K562 (cell line): ENCODE measurements at regions not wholly inside any gene's neighbourhood (a gene's known extent, or its start where the extent isn't known, plus 50 kb on each side); places are given as distances from the start of the nearest gene placed in this dataset.

ENCODE experiments used
- ATAC-seq: fragments of 200-7000 bp; cut with Tn5 transposase; 3 replicates; pipeline ENCODE4 v1.9.1; 2020; ENCODE audit warnings: moderate library complexity
- BruUV-seq: library from RNA; stranded (reverse); fragments of 400-500 nt; replicated peaks from 2 replicates; lab custom pipeline; 2021; lab: Mats Ljungman, UMichigan
- CTCF ChIA-PET: fragments of 300-600 bp; formaldehyde crosslinking; extraction: SDS; loops from one replicate; lab custom pipeline; 2021; ENCODE audit warnings: low intra/inter-chr PET ratio; lab: Yijun Ruan, JAX
- POLR2A ChIA-PET: fragments of 300-600, 350-650 bp; sonication (Branson Sonifier 250); formaldehyde crosslinking; extraction: SDS; loops from one replicate; lab custom pipeline; 2021; ENCODE audit warnings: antibody characterized with exemption, inconsistent platforms; lab: Yijun Ruan, JAX
- DNase-seq, 4 experiments: peaks; one replicate each; pipeline versions ENCODE4 v3.0.0 to v3.0.0-alpha.2; 2011 to 2018; ENCODE audit warnings: low spot score in 3 of 4, mixed read lengths in 3 of 4; ENCODE audit errors: extremely low read depth in 1 of 4
- FAIRE-seq: peaks from 2 replicates; lab custom pipeline; 2011; peaks lifted over from hg19 to GRCh38; lab: Jason Lieb, UNC
- H2AFZ ChIP-seq: 2 replicates; pipeline ENCODE4 v1.6.0; 2011; ENCODE audit warnings: low read depth, low read length, control low read depth, inconsistent platforms
- H3K27ac ChIP-seq: fragments of 200-600 bp; 3 replicates; pipeline ENCODE4 v1.8.0; 2011; ENCODE audit warnings: low read depth, mild to moderate bottlenecking, control low read depth, inconsistent platforms, low read length, moderate library complexity, mixed read lengths; ENCODE audit errors: extremely low read depth
- H3K27me3 ChIP-seq, 2 experiments: fragments of 300-600 bp in 1 of 2; 2 replicates in 1 of 2; 3 replicates in 1 of 2; pipeline versions ENCODE4 v1.6.0 to v1.8.0; 2011; ENCODE audit warnings: inconsistent platforms in 2 of 2, low read length in 2 of 2, mild to moderate bottlenecking in 1 of 2, mixed read lengths in 1 of 2, moderate library complexity in 1 of 2; ENCODE audit not compliant: control insufficient read depth in 2 of 2, insufficient read depth in 2 of 2
- H3K36me3 ChIP-seq: fragments of 300-600 bp; 3 replicates; pipeline ENCODE4 v1.8.0; 2011; ENCODE audit warnings: mild to moderate bottlenecking, low read length, inconsistent platforms; ENCODE audit not compliant: control insufficient read depth, insufficient read depth
- H3K4me1 ChIP-seq, 2 experiments: fragments of 200-600 bp in 1 of 2; replicated peaks in 1 of 2; 2 replicates in 1 of 2; 3 replicates in 1 of 2; pipeline versions ENCODE4 v1.5.1 to v1.8.0; 2011; ENCODE audit warnings: inconsistent platforms in 2 of 2, low read length in 2 of 2, mild to moderate bottlenecking in 1 of 2, mixed read lengths in 1 of 2, moderate library complexity in 1 of 2; ENCODE audit not compliant: control insufficient read depth in 2 of 2, insufficient read depth in 2 of 2
- H3K4me2 ChIP-seq: 2 replicates; pipeline ENCODE4 v1.6.1; 2011; ENCODE audit warnings: low read length, control low read depth, inconsistent platforms, mixed read lengths; ENCODE audit not compliant: insufficient read depth
- H3K4me3 ChIP-seq: fragments of 200-600 bp; sonication (generic), shearing (Covaris generic); 2 replicates; pipeline ENCODE4 v1.5.1; 2016; ENCODE audit warnings: control low read depth, inconsistent platforms
- H3K79me2 ChIP-seq: fragments of 200-600 bp; 3 replicates; pipeline ENCODE4 v1.8.0; 2011; ENCODE audit warnings: low read length, inconsistent platforms; ENCODE audit not compliant: control insufficient read depth, insufficient read depth
- H3K9ac ChIP-seq, 2 experiments: 2 replicates each; pipeline versions ENCODE4 v1.6.0 to v1.6.1; 2011; ENCODE audit warnings: low read depth in 2 of 2, low read length in 2 of 2, control low read depth in 1 of 2, inconsistent platforms in 1 of 2, mild to moderate bottlenecking in 1 of 2, mixed read lengths in 1 of 2; ENCODE audit not compliant: insufficient read depth in 1 of 2
- H3K9me1 ChIP-seq: one replicate; pipeline ENCODE4 v1.6.0; 2011; ENCODE audit warnings: inconsistent platforms, mild to moderate bottlenecking, low read length, moderate library complexity; ENCODE audit not compliant: control insufficient read depth, insufficient read depth
- H3K9me3 ChIP-seq: replicated peaks from 2 replicates; pipeline ENCODE4 v1.5.1; 2011; ENCODE audit warnings: low read depth, low read length, inconsistent platforms; ENCODE audit not compliant: control insufficient read depth, insufficient read depth
- H4K20me1 ChIP-seq: replicated peaks from 2 replicates; pipeline ENCODE4 v1.6.1; 2011; ENCODE audit warnings: low read length, inconsistent platforms, mixed read lengths; ENCODE audit not compliant: control insufficient read depth, insufficient read depth
- ASH1L ChIP-seq: fragments of 450-650 bp; IDR thresholded peaks from 2 replicates; pipeline ENCODE4 v1.6.1; 2018; ENCODE audit warnings: borderline replicate concordance, mild to moderate bottlenecking, low read depth; ENCODE audit not compliant: partially characterized antibody
- BRD9 ChIP-seq: fragments of 450-650 bp; IDR thresholded peaks from 2 replicates; pipeline ENCODE4 v1.6.1; 2018; ENCODE audit warnings: low read depth; ENCODE audit not compliant: partially characterized antibody
- GABPB2 ChIP-seq: fragments of 250-450 bp; sonication (Bioruptor Pico); conservative IDR thresholded peaks from 2 replicates; pipeline ENCODE4 v1.5.1; 2021; ENCODE audit warnings: mild to moderate bottlenecking
- GTF3C2 ChIP-seq: IDR thresholded peaks from 3 replicates; pipeline ENCODE4 v1.6.1; 2011; ENCODE audit warnings: borderline replicate concordance, mild to moderate bottlenecking, moderate library complexity; ENCODE audit not compliant: insufficient read length; ENCODE audit errors: extremely low read depth
- JUN ChIP-seq, 2 experiments: sonication (generic) in 1 of 2; formaldehyde crosslinking in 1 of 2; IDR thresholded peaks; 2 replicates each; pipeline versions ENCODE4 v1.6.1 to v1.8.0; 2012 to 2022; ENCODE audit warnings: borderline replicate concordance in 2 of 2, mild to moderate bottlenecking in 2 of 2, improper control_type of control experiment in 1 of 2, low read depth in 1 of 2, low read length in 1 of 2, missing genetic modification reagents in 1 of 2
- NFXL1 ChIP-seq: fragments of 450-650 bp; formaldehyde crosslinking; IDR thresholded peaks from 2 replicates; pipeline ENCODE4 v1.4.0; 2021; ENCODE audit warnings: mild to moderate bottlenecking
- PURB ChIP-seq: sonication (generic); formaldehyde crosslinking; IDR thresholded peaks from 2 replicates; pipeline ENCODE4 v1.9.0; 2021; ENCODE audit warnings: low read depth, mild to moderate bottlenecking, missing genetic modification reagents
- SUPT5H ChIP-seq: fragments of 450-650 bp; IDR thresholded peaks from 2 replicates; pipeline ENCODE4 v1.6.1; 2016
- TAF15 ChIP-seq: fragments of 200-400 bp; formaldehyde crosslinking; IDR thresholded peaks from 2 replicates; pipeline ENCODE4 v1.6.1; 2017; ENCODE audit warnings: mild to moderate bottlenecking, low read depth, low read length, moderate library complexity
- TEAD2 ChIP-seq: fragments of 450-650 bp; IDR thresholded peaks from 2 replicates; pipeline ENCODE4 v1.6.1; 2016; ENCODE audit warnings: missing genetic modification characterization, control low read depth, missing compliant biosample characterization
- UBTF ChIP-seq, 2 experiments: IDR thresholded peaks; 2 replicates each; pipeline ENCODE4 v1.6.1; 2012; ENCODE audit warnings: improper control_type of control experiment in 2 of 2, low read depth in 2 of 2, low read length in 2 of 2, borderline replicate concordance in 1 of 2
- VEZF1 ChIP-seq: fragments of 200-800 bp; sonication (Bioruptor generic); IDR thresholded peaks from 2 replicates; pipeline ENCODE4 v1.6.1; 2017; ENCODE audit warnings: missing genetic modification characterization, missing compliant biosample characterization
- ZBTB12 ChIP-seq: fragments of 250-450 bp; sonication (Bioruptor Pico); IDR thresholded peaks from 2 replicates; pipeline ENCODE4 v1.4.0; 2020
- ZKSCAN3 ChIP-seq: fragments of 250-450 bp; sonication (Bioruptor Pico); IDR thresholded peaks from 2 replicates; pipeline ENCODE4 v1.4.0; 2020
- ZNF79 ChIP-seq: fragments of 250-450 bp; sonication (Bioruptor Pico); IDR thresholded peaks from 2 replicates; pipeline ENCODE4 v1.4.0; 2020; ENCODE audit warnings: low read depth, mild to moderate bottlenecking, moderate library complexity
- WGBS: fragments of 100-300 bp; shearing (Covaris generic); methylation state at CpG from one replicate; pipeline ENCODE4 v1.1.6; 2016; ENCODE audit warnings: low coverage, mixed read lengths; ENCODE audit not compliant: insufficient coverage; ENCODE audit errors: missing lambda C conversion rate; 5-methylcytosine and 5-hydroxymethylcytosine counted together
- in situ Hi-C: fragments of 300-500 bp; cut with MboI; formaldehyde crosslinking; loops from 4 replicates; pipeline ENCODE4 v1.15.0; 2018; ENCODE audit warnings: inconsistent platforms, mixed read lengths
- intact Hi-C: fragments of 100-400 bp; cut with micrococcal nuclease; formaldehyde crosslinking; loops from 2 replicates; pipeline ENCODE4 v1.14.2; 2022

- no peak for ATAC-seq
- no peak overlapping the region for H3K4me3 ChIP-seq
- H4K20me1 ChIP-seq: no peaks in the 10 kb centered on the region
- no peak for FAIRE-seq
- no TSS peak for BruUV-seq
- WGBS: 0% methylated on average over 2 of the region's 2 CpGs
- H2AFZ ChIP-seq: no peak overlapping the region
- no peaks in the 10 kb centered on the region for H3K4me1 ChIP-seq
- ChIA-PET POLR2A (no interaction called here), CTCF (no interaction called here)
- no peak overlapping the region for H3K27ac ChIP-seq
- no peaks in the 10 kb centered on the region for H3K9me1 ChIP-seq
- in situ Hi-C loops (no loop called here), intact Hi-C loops (no loop called here)
- no peak overlapping the region for H3K9ac ChIP-seq
- no peaks in the 10 kb centered on the region for H3K9me3 ChIP-seq
- DNase-seq: no peak
- no peak overlapping the region for H3K4me2 ChIP-seq
- H3K79me2 ChIP-seq: no peaks in the 10 kb centered on the region
- no peaks in the 10 kb centered on the region for H3K27me3 ChIP-seq
- no peaks in the 10 kb centered on the region for H3K36me3 ChIP-seq
- TF ChIP-seq VEZF1 (CRISPR knock-in tag) (no peak), TAF15 (no peak), TEAD2 (tag) (no peak), JUN (IDR thresholded peaks at IDR 0.05; ENCODE audit: borderline replicate concordance, low read depth, low read length) (no peak), JUN (CRISPR knock-in tag; IDR thresholded peaks at IDR 0.05; ENCODE audit: borderline replicate concordance) (no peak), BRD9 (no peak), SUPT5H (no peak), GTF3C2 (no peak), GABPB2 (CRISPR knock-in tag) (no peak), ZBTB12 (no peak), ZKSCAN3 (CRISPR knock-in tag) (no peak), NFXL1 (CRISPR knock-in tag) (no peak), UBTF (IDR thresholded peaks at IDR 0.05; ENCODE audit: borderline replicate concordance in 1 of 2, low read depth in 2 of 2, low read length in 2 of 2) (no peak), PURB (CRISPR knock-in tag) (no peak), ZNF79 (CRISPR knock-in tag) (no peak), ASH1L (no peak)
Observed at GRCh38 chr14:43155924-43156323, 1351.2 kb downstream of the FSCB start.
